HFFc6 (cell line): ENCODE measurements at regions not wholly inside any gene's neighbourhood (a gene's known extent, or its start where the extent isn't known, plus 50 kb on each side); places are given as distances from the start of the nearest gene placed in this dataset.

ENCODE experiments used
- DNase-seq: peaks from one replicate; pipeline ENCODE4 v3.0.0-alpha.2; 2018
- H3K27ac Mint-ChIP-seq: 2 replicates; pipeline ENCODE4 v1.8.0; 2020; ENCODE audit warnings: mild to moderate bottlenecking, mixed read lengths
- H3K27me3 Mint-ChIP-seq: 2 replicates; pipeline ENCODE4 v1.8.0; 2021; ENCODE audit warnings: mild to moderate bottlenecking, moderate library complexity, mixed read lengths; ENCODE audit not compliant: insufficient read depth
- H3K36me3 Mint-ChIP-seq: 2 replicates; pipeline ENCODE4 v1.8.0; 2021; ENCODE audit warnings: low read depth, mixed read lengths
- H3K4me1 Mint-ChIP-seq: 2 replicates; pipeline ENCODE4 v1.8.0; 2020; ENCODE audit warnings: low read depth, mixed read lengths
- H3K4me3 Mint-ChIP-seq: 2 replicates; pipeline ENCODE4 v1.8.0; 2020; ENCODE audit warnings: mild to moderate bottlenecking, moderate library complexity, mixed read lengths
- H3K9me3 Mint-ChIP-seq: 2 replicates; pipeline ENCODE4 v1.8.0; 2020; ENCODE audit warnings: mild to moderate bottlenecking, mixed read lengths
- CTCF ChIP-seq: fragments of 200-600 bp; sonication (generic); IDR thresholded peaks from 2 replicates; pipeline ENCODE4 v1.5.0; 2021; ENCODE audit warnings: antibody characterized with exemption, mild to moderate bottlenecking

- no peak for TF ChIP-seq CTCF
- Mint-ChIP-seq H3K9me3 (no peaks in the 10 kb centered on the region), H3K4me3 (no peak overlapping the region), H3K36me3 (no peaks in the 10 kb centered on the region), H3K27ac (no peak overlapping the region), H3K27me3 (peaks cover 56% of the 10 kb centered on the region), H3K4me1 (no peaks in the 10 kb centered on the region)
- no peak for DNase-seq
These were observed 84.8 kb downstream of the IRF8 start for GRCh38 chr16:85983606-85984230.

DNA sequence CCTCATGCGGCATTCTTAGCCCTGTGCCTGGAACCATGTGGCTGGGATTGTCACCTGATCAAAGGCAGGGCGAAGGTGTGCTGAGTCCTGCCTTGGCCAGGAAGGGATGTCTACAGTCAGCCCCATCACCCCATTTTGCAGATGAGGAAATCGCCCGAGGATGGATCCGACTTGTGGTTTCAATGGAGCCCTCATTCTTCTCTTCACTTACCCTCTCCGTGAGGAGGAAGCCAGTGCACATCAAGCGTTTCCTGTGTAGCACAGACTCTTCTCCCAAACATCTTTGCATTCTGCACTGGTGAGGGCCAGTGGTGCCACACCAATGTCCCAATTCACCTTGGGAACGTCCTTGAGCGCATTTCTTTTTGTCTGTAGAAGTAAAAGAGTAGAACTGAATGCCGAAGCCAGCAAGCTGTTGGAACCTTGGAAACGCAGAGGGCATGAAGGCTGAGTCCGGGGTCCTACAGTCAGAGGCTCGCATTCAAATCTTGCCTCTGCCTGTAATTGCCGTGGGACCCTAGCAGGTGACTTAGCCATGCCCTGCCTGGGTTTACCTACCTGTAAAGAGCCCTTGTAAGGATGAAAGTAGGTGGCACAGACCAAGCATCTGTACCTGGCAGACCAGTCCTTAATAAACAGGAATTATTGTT is 85.4 kb downstream of the IRF8 start:
- Mint-ChIP-seq H3K9me3 (no peaks in the 10 kb centered on the region), H3K4me3 (no peak overlapping the region), H3K4me1 (no peaks in the 10 kb centered on the region), H3K36me3 (no peaks in the 10 kb centered on the region), H3K27ac (no peak overlapping the region), H3K27me3 (peaks cover 56% of the 10 kb centered on the region)
- no peak for TF ChIP-seq CTCF
- no peak for DNase-seq

DNA sequence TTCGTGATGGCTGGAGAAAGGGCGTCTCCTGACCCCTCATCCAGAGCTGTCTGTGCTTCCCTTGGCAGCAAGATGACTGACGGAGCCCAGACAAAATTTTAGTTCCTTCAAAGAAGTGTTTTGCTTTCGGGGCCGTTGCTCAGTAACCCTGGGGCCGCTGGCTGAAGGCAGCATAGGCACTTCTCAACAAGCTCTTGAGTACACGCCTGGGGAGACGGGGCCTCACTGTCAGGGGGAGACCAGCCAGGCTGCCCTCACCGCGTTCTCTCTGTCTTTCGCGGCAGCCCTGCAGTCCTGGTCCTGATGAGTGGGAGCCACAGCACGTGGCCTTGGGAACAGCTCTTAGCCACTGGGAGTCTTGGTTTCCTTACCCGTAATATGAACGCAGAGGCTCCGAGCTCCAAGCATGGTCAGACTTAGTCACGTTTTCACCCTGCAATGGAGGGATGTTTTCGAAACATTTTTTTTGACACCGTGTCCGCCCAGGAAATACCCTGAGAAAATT is 86.0 kb downstream of the IRF8 start:
- no peaks in the 10 kb centered on the region for H3K36me3 Mint-ChIP-seq
- no peak for TF ChIP-seq CTCF
- no peaks in the 10 kb centered on the region for H3K9me3 Mint-ChIP-seq
- peaks cover 53% of the 10 kb centered on the region for H3K27me3 Mint-ChIP-seq
- DNase-seq: no peak
- H3K4me1 Mint-ChIP-seq: no peaks in the 10 kb centered on the region
- no peak overlapping the region for H3K4me3 Mint-ChIP-seq
- no peak overlapping the region for H3K27ac Mint-ChIP-seq

- TF ChIP-seq CTCF: peak; percentile 84
- Mint-ChIP-seq H3K27me3 (peaks cover 57% of the 10 kb centered on the region), H3K4me3 (peak overlapping the region; percentile 31; the same call in 1 of the 2 replicates), H3K9me3 (no peaks in the 10 kb centered on the region), H3K36me3 (no peaks in the 10 kb centered on the region), H3K4me1 (no peaks in the 10 kb centered on the region), H3K27ac (no peak overlapping the region)
- no peak for DNase-seq
These were observed 88.2 kb downstream of the IRF8 start for GRCh38 chr16:85986931-85987749.

DNA sequence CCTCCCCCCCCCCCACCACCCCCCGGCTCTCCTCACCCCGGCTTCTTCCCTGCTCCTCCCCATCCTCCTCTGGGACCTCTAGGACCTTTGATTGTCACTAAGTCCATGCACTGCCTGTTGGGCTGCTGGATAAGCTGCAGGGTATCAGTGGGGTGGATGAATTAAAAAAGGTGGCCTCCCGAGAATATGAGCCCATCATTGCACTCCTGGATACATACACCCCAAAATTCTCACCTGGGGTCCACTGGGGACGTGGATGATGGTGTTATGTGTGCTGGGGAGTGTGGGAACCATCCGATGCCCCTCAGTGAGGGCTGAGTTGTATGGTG is 88.8 kb downstream of the IRF8 start:
- peaks cover 61% of the 10 kb centered on the region for H3K27me3 Mint-ChIP-seq

More for the DNA sequence above, 88.8 kb downstream of the IRF8 start:
- TF ChIP-seq CTCF: peak; percentile 70
- Mint-ChIP-seq H3K9me3 (no peaks in the 10 kb centered on the region), H3K4me3 (no peak overlapping the region), H3K27ac (no peak overlapping the region), H3K36me3 (no peaks in the 10 kb centered on the region), H3K4me1 (no peaks in the 10 kb centered on the region)
- no peak for DNase-seq
